OCI-LY7 (cell line): ENCODE measurements at regions not wholly inside any gene's neighbourhood (a gene's known extent, or its start where the extent isn't known, plus 50 kb on each side); places are given as distances from the start of the nearest gene placed in this dataset.

Experiments used
- BruUV-seq: library from RNA; stranded (reverse); fragments of 400-500 nt; replicated peaks from 2 replicates; lab custom pipeline; 2021; lab: Mats Ljungman, UMichigan
- CTCF ChIA-PET: fragments of 300-600 bp; sonication (Branson Sonifier 250); formaldehyde crosslinking; loops from one replicate; lab custom pipeline; 2022; ENCODE audit warnings: antibody characterized with exemption; ENCODE audit not compliant: unreplicated experiment; lab: Charles Lee
- POLR2A ChIA-PET: fragments of 300-600 bp; sonication (Branson Sonifier 250); formaldehyde crosslinking; loops from one replicate; lab custom pipeline; 2022; ENCODE audit warnings: antibody characterized with exemption; lab: Charles Lee
- DNase-seq: peaks from one replicate; pipeline ENCODE4 v3.0.0-alpha.2; 2015; ENCODE audit warnings: low spot score
- H2AFZ ChIP-seq: fragments of 200-600 bp; sonication (generic), shearing (Covaris generic); 2 replicates; pipeline ENCODE4 v1.6.1; 2014; ENCODE audit warnings: mild to moderate bottlenecking, antibody characterized with exemption, low read length, moderate library complexity
- H3K27ac ChIP-seq: fragments of 200-600 bp; sonication (generic); 2 replicates; pipeline ENCODE4 v1.5.1; 2014; ENCODE audit warnings: mixed run types, low read depth, mild to moderate bottlenecking, moderate library complexity, low read length, inconsistent platforms; ENCODE audit not compliant: poor library complexity, severe bottlenecking
- H3K36me3 ChIP-seq: fragments of 200-600 bp; sonication (generic); 2 replicates; pipeline ENCODE4 v1.6.1; 2014; ENCODE audit warnings: mild to moderate bottlenecking, antibody characterized with exemption, low read length, moderate library complexity, mixed read lengths; ENCODE audit not compliant: insufficient read depth
- H3K4me1 ChIP-seq: fragments of 200-600 bp; sonication (generic); 2 replicates; pipeline ENCODE4 v1.5.1; 2014; ENCODE audit warnings: mild to moderate bottlenecking, low read length; ENCODE audit not compliant: insufficient read depth, poor library complexity, severe bottlenecking
- H3K4me2 ChIP-seq: fragments of 200-600 bp; sonication (generic); 2 replicates; pipeline ENCODE4 v1.6.1; 2014; ENCODE audit warnings: mild to moderate bottlenecking, low read length
- H3K4me3 ChIP-seq: fragments of 200-600 bp; sonication (generic); 2 replicates; pipeline ENCODE4 v1.5.1; 2014; ENCODE audit warnings: mild to moderate bottlenecking, low read depth, low read length; ENCODE audit not compliant: poor library complexity, severe bottlenecking
- H3K79me2 ChIP-seq: fragments of 200-600 bp; sonication (generic); 2 replicates; pipeline ENCODE4 v1.6.1; 2016; ENCODE audit warnings: low read depth, mild to moderate bottlenecking, low read length, moderate library complexity, mixed read lengths; ENCODE audit not compliant: insufficient read depth
- H3K9me2 ChIP-seq: fragments of 200-600 bp; sonication (generic); 2 replicates; pipeline ENCODE4 v1.6.1; 2016; ENCODE audit warnings: mild to moderate bottlenecking, low read length, mixed read lengths; ENCODE audit not compliant: insufficient read depth
- H3K9me3 ChIP-seq: fragments of 200-600 bp; sonication (generic); 2 replicates; pipeline ENCODE4 v1.6.1; 2014; ENCODE audit warnings: mild to moderate bottlenecking, mixed run types, low read length, mixed read lengths
- H4K20me1 ChIP-seq: fragments of 200-600 bp; sonication (generic); 2 replicates; pipeline ENCODE4 v1.6.1; 2014; ENCODE audit warnings: mild to moderate bottlenecking, antibody characterized with exemption, low read length, moderate library complexity, mixed read lengths; ENCODE audit not compliant: insufficient read depth
- CTCF ChIP-seq: fragments of 200-600 bp; sonication (generic); conservative IDR thresholded peaks from 2 replicates; pipeline ENCODE4 v1.5.1; 2014; ENCODE audit warnings: mild to moderate bottlenecking, antibody characterized with exemption, low read length, moderate library complexity, mixed read lengths
- EZH2phosphoT487 ChIP-seq: fragments of 200-600 bp; sonication (generic); IDR thresholded peaks from 2 replicates; pipeline ENCODE4 v1.6.1; 2018; ENCODE audit warnings: low read depth, borderline replicate concordance, mild to moderate bottlenecking, mixed run types, antibody characterized with exemption, low read length, moderate library complexity, mixed read lengths
- intact Hi-C: fragments of 100-400 bp; cut with micrococcal nuclease; formaldehyde crosslinking; loops from one replicate; pipeline ENCODE4 v1.10.0; 2022; ENCODE audit not compliant: unreplicated experiment

- H3K9me2 ChIP-seq, result no peaks in the 10 kb centered on the region
- H3K36me3 ChIP-seq, result no peaks in the 10 kb centered on the region
- H2AFZ ChIP-seq, result no peak overlapping the region
- no peak overlapping the region for H3K27ac ChIP-seq
- POLR2A ChIA-PET, result no interaction called here
- intact Hi-C loops, result no loop called here
- H4K20me1 ChIP-seq, result no peaks in the 10 kb centered on the region
- H3K79me2 ChIP-seq, result no peaks in the 10 kb centered on the region
- no TSS peak for BruUV-seq
- no peak for TF ChIP-seq CTCF
- TF ChIP-seq EZH2phosphoT487, result no peak
- no peak for DNase-seq
- H3K9me3 ChIP-seq, result no peaks in the 10 kb centered on the region
- H3K4me1 ChIP-seq, result no peaks in the 10 kb centered on the region
- CTCF ChIA-PET, result no interaction called here
- H3K4me2 ChIP-seq, result no peak overlapping the region
- H3K4me3 ChIP-seq, result no peak overlapping the region
Observed at GRCh38 chr13:24002206-24002815, 105.0 kb upstream of the C1QTNF9B start.

GRCh38 chr13:24004142-24004899, 107.0 kb upstream of the C1QTNF9B start:
- no TSS peak for BruUV-seq

More at GRCh38 chr13:24004142-24004899, 107.0 kb upstream of the C1QTNF9B start:
- ChIA-PET POLR2A (no interaction called here), CTCF (no interaction called here)
- no peaks in the 10 kb centered on the region for H3K9me3 ChIP-seq
- H2AFZ ChIP-seq, result no peak overlapping the region
- intact Hi-C loops, result no loop called here
- H3K9me2 ChIP-seq, result no peaks in the 10 kb centered on the region
- no peaks in the 10 kb centered on the region for H3K79me2 ChIP-seq
- TF ChIP-seq CTCF (no peak), EZH2phosphoT487 (no peak)
- no peak overlapping the region for H3K4me3 ChIP-seq
- no peaks in the 10 kb centered on the region for H3K4me1 ChIP-seq
- no peaks in the 10 kb centered on the region for H3K36me3 ChIP-seq
- H3K4me2 ChIP-seq, result no peak overlapping the region
- H3K27ac ChIP-seq, result no peak overlapping the region
- no peak for DNase-seq
- no peaks in the 10 kb centered on the region for H4K20me1 ChIP-seq
